Activated CD8-positive, alpha-beta memory T cell treated with anti-CD3 and anti-CD28 coated beads for 36 hours (primary cell): ENCODE measurements at regions not wholly inside any gene's neighbourhood (a gene's known extent, or its start where the extent isn't known, plus 50 kb on each side); places are given as distances from the start of the nearest gene placed in this dataset.

Experiments
- CTCF ChIA-PET: fragments of 350-600 bp; sonication (Branson Sonifier 250); formaldehyde crosslinking; loops from one replicate; lab custom pipeline; 2021; ENCODE audit warnings: antibody characterized with exemption; lab: Charles Lee
- POLR2A ChIA-PET: fragments of 350-600 bp; sonication (Branson Sonifier 250); formaldehyde crosslinking; loops from one replicate; lab custom pipeline; 2021; ENCODE audit warnings: antibody characterized with exemption; lab: Charles Lee

- CTCF ChIA-PET = no interaction called here
- POLR2A ChIA-PET = no interaction called here
These were observed 81.9 kb downstream of the FAM43A start for GRCh38 chr3:194767446-194768207.

GRCh38 chr3:194768586-194768985 is 82.9 kb downstream of the FAM43A start:
- POLR2A ChIA-PET = interaction anchor here (0.6 to 0.7 kb wide), 2 partner anchors 25 to 240 kb away, joined by 3 read pairs; no protein-coding TSS in a partner anchor
- CTCF ChIA-PET = interaction anchor here (2.4 kb wide), 1 partner anchor 86 kb away, joined by 11 read pairs; no protein-coding TSS in a partner anchor

GRCh38 chr3:194769020-194769643 is 83.4 kb downstream of the FAM43A start:
- CTCF ChIA-PET = interaction anchor here (2.4 kb wide), 1 partner anchor 87 kb away, joined by 11 read pairs; no protein-coding TSS in a partner anchor
- POLR2A ChIA-PET = interaction anchor here (0.6 to 0.7 kb wide), 4 partner anchors 25 to 239 kb away, joined by 3 read pairs; no protein-coding TSS in a partner anchor

- ChIA-PET POLR2A (no interaction called here), CTCF (interaction anchor here (0.6 kb wide), 1 partner anchor 153 kb away, joined by 5 read pairs; no protein-coding TSS in a partner anchor)
These were observed 86.7 kb downstream of the FAM43A start for GRCh38 chr3:194772241-194773000.

GRCh38 chr3:194773216-194773615 is 87.5 kb downstream of the FAM43A start:
- ChIA-PET CTCF (no interaction called here), POLR2A (no interaction called here)

GRCh38 chr3:194773771-194774455 is 88.2 kb downstream of the FAM43A start:
- POLR2A ChIA-PET = no interaction called here
- CTCF ChIA-PET = no interaction called here

GRCh38 chr3:194775266-194775665 is 89.6 kb downstream of the FAM43A start:
- ChIA-PET POLR2A (no interaction called here), CTCF (no interaction called here)

- ChIA-PET CTCF (no interaction called here), POLR2A (no interaction called here)
These were observed 90.0 kb downstream of the FAM43A start for GRCh38 chr3:194775731-194776130.

GRCh38 chr3:194777729-194778128 is 92.0 kb downstream of the FAM43A start:
- POLR2A ChIA-PET = no interaction called here
- CTCF ChIA-PET = no interaction called here

- POLR2A ChIA-PET = no interaction called here
- CTCF ChIA-PET = no interaction called here
These were observed 94.1 kb downstream of the FAM43A start for GRCh38 chr3:194779729-194780224.

GRCh38 chr3:194780706-194781105 is 95.0 kb downstream of the FAM43A start:
- CTCF ChIA-PET = interaction anchor here (0.7 kb wide), 1 partner anchor 326 kb away, joined by 3 read pairs; no protein-coding TSS in a partner anchor
- POLR2A ChIA-PET = no interaction called here

- POLR2A ChIA-PET = no interaction called here
- CTCF ChIA-PET = no interaction called here
These were observed 95.9 kb downstream of the FAM43A start for GRCh38 chr3:194781617-194782016.

GRCh38 chr3:194782698-194783404 is 97.2 kb downstream of the FAM43A start:
- ChIA-PET CTCF (no interaction called here), POLR2A (no interaction called here)

- POLR2A ChIA-PET = no interaction called here
- CTCF ChIA-PET = no interaction called here
These were observed 98.7 kb downstream of the FAM43A start for GRCh38 chr3:194784361-194784760.

- CTCF ChIA-PET = no interaction called here
- POLR2A ChIA-PET = no interaction called here
These were observed 99.6 kb downstream of the FAM43A start for GRCh38 chr3:194785315-194785714.

- CTCF ChIA-PET = interaction anchor here (1.0 kb wide), 1 partner anchor 105 kb away, joined by 3 read pairs; no protein-coding TSS in a partner anchor
- POLR2A ChIA-PET = no interaction called here
These were observed 101.4 kb downstream of the FAM43A start for GRCh38 chr3:194787072-194787471.

- CTCF ChIA-PET = no interaction called here
These were observed 102.0 kb downstream of the FAM43A start for GRCh38 chr3:194787650-194788049.

GRCh38 chr3:194792368-194792767 is 106.7 kb downstream of the FAM43A start:
- CTCF ChIA-PET = no interaction called here
- POLR2A ChIA-PET = no interaction called here

More at GRCh38 chr3:194787650-194788049, 102.0 kb downstream of the FAM43A start:
- POLR2A ChIA-PET = no interaction called here
